MCF 10A (cell line): ENCODE measurements at regions not wholly inside any gene's neighbourhood (a gene's known extent, or its start where the extent isn't known, plus 50 kb on each side); places are given as distances from the start of the nearest gene placed in this dataset.

Experiments
- BruUV-seq: library from RNA; stranded (reverse); fragments of 400-500 nt; replicated peaks from 2 replicates; lab custom pipeline; 2021; lab: Mats Ljungman, UMichigan
- CTCF ChIA-PET: fragments of 300-600 bp; sonication (Branson Sonifier 250); formaldehyde crosslinking; extraction: SDS; loops from one replicate; lab custom pipeline; 2021; ENCODE audit warnings: antibody characterized with exemption, inconsistent platforms; lab: Yijun Ruan, JAX
- POLR2A ChIA-PET: fragments of 300-600, 350-650 bp; sonication (Branson Sonifier 250); formaldehyde crosslinking; extraction: SDS; loops from one replicate; lab custom pipeline; 2020; ENCODE audit warnings: antibody characterized with exemption, inconsistent platforms; lab: Yijun Ruan, JAX
- DNase-seq: peaks from one replicate; pipeline ENCODE4 v3.0.0-alpha.2; 2018; ENCODE audit not compliant: unreplicated experiment
- H3K27ac Mint-ChIP-seq: one replicate; pipeline ENCODE4 v1.8.0; 2022; ENCODE audit warnings: mild to moderate bottlenecking, low read depth, mixed read lengths; ENCODE audit not compliant: unreplicated experiment
- H3K27me3 Mint-ChIP-seq: one replicate; pipeline ENCODE4 v1.8.0; 2022; ENCODE audit warnings: mixed read lengths; ENCODE audit not compliant: insufficient read depth, unreplicated experiment
- H3K36me3 Mint-ChIP-seq: one replicate; pipeline ENCODE4 v1.8.0; 2022; ENCODE audit warnings: mild to moderate bottlenecking, moderate library complexity, mixed read lengths; ENCODE audit not compliant: insufficient read depth, unreplicated experiment
- H3K4me1 Mint-ChIP-seq: one replicate; pipeline ENCODE4 v1.8.0; 2022; ENCODE audit warnings: mixed read lengths; ENCODE audit not compliant: insufficient read depth, unreplicated experiment
- H3K4me3 Mint-ChIP-seq: one replicate; pipeline ENCODE4 v1.8.0; 2022; ENCODE audit warnings: mild to moderate bottlenecking, moderate library complexity, mixed read lengths; ENCODE audit not compliant: unreplicated experiment
- H3K9me3 Mint-ChIP-seq: one replicate; pipeline ENCODE4 v1.8.0; 2022; ENCODE audit warnings: mixed read lengths; ENCODE audit not compliant: unreplicated experiment
- CTCF ChIP-seq: fragments of 200-600 bp; IDR thresholded peaks from one replicate; pipeline ENCODE4 v1.8.0; 2022; ENCODE audit warnings: antibody characterized with exemption, mild to moderate bottlenecking; ENCODE audit not compliant: unreplicated experiment
- intact Hi-C: fragments of 100-400 bp; cut with micrococcal nuclease; formaldehyde crosslinking; loops from 2 replicates; pipeline ENCODE4 v1.14.1; 2022

- ChIA-PET POLR2A (no interaction called here), CTCF (no interaction called here)
- intact Hi-C loops, result no loop called here
- TF ChIP-seq CTCF, result no peak
- no TSS peak for BruUV-seq
- H3K36me3 Mint-ChIP-seq, result no peaks in the 10 kb centered on the region
- no peaks in the 10 kb centered on the region for H3K4me1 Mint-ChIP-seq
- H3K27me3 Mint-ChIP-seq, result no peaks in the 10 kb centered on the region
- H3K27ac Mint-ChIP-seq, result no peak overlapping the region
- no peak for DNase-seq
- no peak overlapping the region for H3K4me3 Mint-ChIP-seq
- peaks cover 43% of the 10 kb centered on the region for H3K9me3 Mint-ChIP-seq
These were observed 287.4 kb downstream of the HAPSTR1 start for GRCh38 chr16:9378876-9379275.

- no peaks in the 10 kb centered on the region for H3K27me3 Mint-ChIP-seq
These were observed 288.8 kb downstream of the HAPSTR1 start for GRCh38 chr16:9380221-9380620.

GRCh38 chr16:9381399-9381798 is 290.0 kb downstream of the HAPSTR1 start:
- Mint-ChIP-seq H3K27ac (no peak overlapping the region), H3K36me3 (no peaks in the 10 kb centered on the region), H3K4me1 (no peaks in the 10 kb centered on the region), H3K9me3 (peaks cover 34% of the 10 kb centered on the region), H3K4me3 (no peak overlapping the region), H3K27me3 (no peaks in the 10 kb centered on the region)
- ChIA-PET POLR2A (no interaction called here), CTCF (no interaction called here)
- intact Hi-C loops, result no loop called here
- BruUV-seq, result no TSS peak
- no peak for DNase-seq
- no peak for TF ChIP-seq CTCF

More at GRCh38 chr16:9380221-9380620, 288.8 kb downstream of the HAPSTR1 start:
- TF ChIP-seq CTCF, result no peak
- ChIA-PET CTCF (no interaction called here), POLR2A (no interaction called here)
- BruUV-seq, result no TSS peak
- H3K4me3 Mint-ChIP-seq, result no peak overlapping the region
- no peak overlapping the region for H3K27ac Mint-ChIP-seq
- H3K9me3 Mint-ChIP-seq, result peaks cover 36% of the 10 kb centered on the region
- no peaks in the 10 kb centered on the region for H3K4me1 Mint-ChIP-seq
- intact Hi-C loops, result no loop called here
- no peaks in the 10 kb centered on the region for H3K36me3 Mint-ChIP-seq
- no peak for DNase-seq

- intact Hi-C loops, result no loop called here
- no peak for DNase-seq
- no peaks in the 10 kb centered on the region for H3K27me3 Mint-ChIP-seq
- no peaks in the 10 kb centered on the region for H3K4me1 Mint-ChIP-seq
- BruUV-seq, result no TSS peak
- CTCF ChIA-PET, result interaction anchor here (0.6 kb wide), 1 partner anchor 120 kb away, joined by 4 read pairs; no protein-coding TSS in a partner anchor
- no peak overlapping the region for H3K4me3 Mint-ChIP-seq
- no peak for TF ChIP-seq CTCF
- H3K36me3 Mint-ChIP-seq, result no peaks in the 10 kb centered on the region
- H3K9me3 Mint-ChIP-seq, result peaks cover 34% of the 10 kb centered on the region
- no peak overlapping the region for H3K27ac Mint-ChIP-seq
- POLR2A ChIA-PET, result no interaction called here
These were observed 290.5 kb downstream of the HAPSTR1 start for GRCh38 chr16:9381905-9382304.
